WTC11 (cell line): ENCODE measurements at regions not wholly inside any gene's neighbourhood (a gene's known extent, or its start where the extent isn't known, plus 50 kb on each side); places are given as distances from the start of the nearest gene placed in this dataset.

Experiments
- ATAC-seq: fragments of 200-7000 bp; cut with Tn5 transposase; 2 replicates; pipeline ENCODE4 v1.10.0; 2021; ENCODE audit warnings: mild to moderate bottlenecking, moderate library complexity
- CTCF ChIA-PET: fragments of 300-600 bp; sonication (Branson Sonifier 250); formaldehyde crosslinking; loops from one replicate; lab custom pipeline; 2021; ENCODE audit warnings: antibody characterized with exemption; lab: Charles Lee
- POLR2A ChIA-PET: fragments of 350-600 bp; sonication (Branson Sonifier 250); formaldehyde crosslinking; loops from one replicate; lab custom pipeline; 2021; ENCODE audit warnings: antibody characterized with exemption; lab: Charles Lee
- DNase-seq: peaks from one replicate; pipeline ENCODE4 v3.0.0; 2021; ENCODE audit warnings: low spot score
- H3K27ac Mint-ChIP-seq: 2 replicates; pipeline ENCODE4 v1.8.0; 2021; ENCODE audit warnings: mixed read lengths
- H3K27me3 Mint-ChIP-seq: 2 replicates; pipeline ENCODE4 v1.8.0; 2021; ENCODE audit warnings: low read depth, mild to moderate bottlenecking, moderate library complexity, mixed read lengths
- H3K36me3 Mint-ChIP-seq: 2 replicates; pipeline ENCODE4 v1.8.0; 2021; ENCODE audit warnings: mixed read lengths
- H3K4me1 Mint-ChIP-seq: 2 replicates; pipeline ENCODE4 v1.8.0; 2022; ENCODE audit warnings: mixed read lengths
- H3K4me3 Mint-ChIP-seq: 2 replicates; pipeline ENCODE4 v1.8.0; 2021; ENCODE audit warnings: mild to moderate bottlenecking, moderate library complexity, mixed read lengths
- H3K9me3 Mint-ChIP-seq: 2 replicates; pipeline ENCODE4 v1.8.0; 2021; ENCODE audit warnings: mixed read lengths
- E2F5 ChIP-seq: sonication (generic); formaldehyde crosslinking; IDR thresholded peaks from 2 replicates; pipeline ENCODE4 v1.8.1; 2022; ENCODE audit warnings: mild to moderate bottlenecking, moderate library complexity, missing genetic modification reagents
- ETV6 ChIP-seq: sonication (generic); formaldehyde crosslinking; IDR thresholded peaks from 2 replicates; pipeline ENCODE4 v1.8.1; 2022; ENCODE audit warnings: mild to moderate bottlenecking, missing genetic modification reagents
- FOXJ3 ChIP-seq: sonication (generic); formaldehyde crosslinking; IDR thresholded peaks from 2 replicates; pipeline ENCODE4 v1.9.0; 2021; ENCODE audit warnings: missing genetic modification reagents, mild to moderate bottlenecking, borderline replicate concordance
- IRF2 ChIP-seq: sonication (generic); formaldehyde crosslinking; IDR thresholded peaks from 2 replicates; pipeline ENCODE4 v1.8.0; 2022; ENCODE audit warnings: low read depth, missing genetic modification reagents, borderline replicate concordance
- NFYB ChIP-seq: sonication (generic); formaldehyde crosslinking; conservative IDR thresholded peaks from 2 replicates; pipeline ENCODE4 v1.8.0; 2022; ENCODE audit warnings: low read depth, missing genetic modification reagents
- NR1H2 ChIP-seq: sonication (generic); formaldehyde crosslinking; IDR thresholded peaks from 2 replicates; pipeline ENCODE4 v1.9.0; 2021; ENCODE audit warnings: mild to moderate bottlenecking, moderate library complexity, missing genetic modification reagents
- NR3C1 ChIP-seq: sonication (generic); formaldehyde crosslinking; conservative IDR thresholded peaks from 2 replicates; pipeline ENCODE4 v1.8.1; 2023; ENCODE audit warnings: low read depth, mild to moderate bottlenecking, missing genetic modification reagents
- PRRX2 ChIP-seq: fragments of 250-450 bp; sonication (Bioruptor Pico); IDR thresholded peaks from 2 replicates; pipeline ENCODE4 v1.8.0; 2021; ENCODE audit warnings: mild to moderate bottlenecking
- RELA ChIP-seq: sonication (generic); formaldehyde crosslinking; IDR thresholded peaks from 2 replicates; pipeline ENCODE4 v1.8.1; 2022; ENCODE audit warnings: missing genetic modification reagents, mild to moderate bottlenecking, borderline replicate concordance
- TEAD1 ChIP-seq: sonication (generic); formaldehyde crosslinking; IDR thresholded peaks from 2 replicates; pipeline ENCODE4 v1.8.0; 2022; ENCODE audit warnings: mild to moderate bottlenecking, missing genetic modification reagents
- TEAD4 ChIP-seq: sonication (generic); formaldehyde crosslinking; IDR thresholded peaks from 2 replicates; pipeline ENCODE4 v1.8.0; 2022; ENCODE audit warnings: mild to moderate bottlenecking, missing genetic modification reagents
- ZNF121 ChIP-seq: sonication (generic); formaldehyde crosslinking; IDR thresholded peaks from 2 replicates; pipeline ENCODE4 v1.8.0; 2023; ENCODE audit warnings: missing genetic modification reagents
- ZNF281 ChIP-seq: sonication (generic); formaldehyde crosslinking; IDR thresholded peaks from 2 replicates; pipeline ENCODE4 v1.8.0; 2023; ENCODE audit warnings: mild to moderate bottlenecking, missing genetic modification reagents
- ZNF416 ChIP-seq: fragments of 250-450 bp; sonication (Bioruptor Pico); IDR thresholded peaks from 2 replicates; pipeline ENCODE4 v1.9.0; 2021; ENCODE audit warnings: mild to moderate bottlenecking, inconsistent platforms
- ZNF423 ChIP-seq: fragments of 250-450 bp; sonication (Bioruptor Pico); IDR thresholded peaks from 2 replicates; pipeline ENCODE4 v2.1.2; 2022; ENCODE audit warnings: mild to moderate bottlenecking, moderate library complexity
- ZNF532 ChIP-seq: fragments of 250-450 bp; sonication (Bioruptor Pico); IDR thresholded peaks from 2 replicates; pipeline ENCODE4 v1.9.0; 2021; ENCODE audit warnings: mild to moderate bottlenecking, borderline replicate concordance
- TF ChIP-seq, protein P1 (sequence below): sonication (generic); formaldehyde crosslinking; conservative IDR thresholded peaks from 2 replicates; pipeline ENCODE4 v1.8.1; 2022; ENCODE audit warnings: mild to moderate bottlenecking, missing genetic modification reagents
- TF ChIP-seq, protein P2 (sequence below): sonication (generic); formaldehyde crosslinking; IDR thresholded peaks from 2 replicates; pipeline ENCODE4 v1.8.1; 2022; ENCODE audit warnings: low read depth, missing genetic modification reagents, borderline replicate concordance
- TF ChIP-seq, protein P3 (sequence below): fragments of 250-450 bp; sonication (Bioruptor Pico); IDR thresholded peaks from 2 replicates; pipeline ENCODE4 v1.8.0; 2021; ENCODE audit warnings: mild to moderate bottlenecking

DNA sequence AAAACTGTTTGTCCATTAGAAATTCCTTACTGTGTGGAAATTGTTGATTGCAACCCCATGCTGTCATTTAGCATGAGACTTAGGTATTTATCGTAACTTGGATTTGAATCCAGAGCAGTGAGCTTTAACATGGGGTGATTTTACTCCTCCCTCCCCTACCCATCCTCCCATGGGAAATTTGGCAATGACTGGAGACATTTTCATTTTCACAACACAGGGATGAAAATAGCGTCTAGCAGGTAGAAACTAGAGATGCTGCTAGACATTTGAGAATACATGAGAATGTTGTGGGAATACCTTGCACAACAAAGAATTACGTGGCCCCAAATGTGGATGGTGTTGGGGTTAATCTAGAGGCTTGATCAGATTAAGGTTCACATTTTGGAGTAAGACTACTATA, 191.3 kb upstream of the MPDZ start:
- ATAC-seq = no peak
- CTCF ChIA-PET = no interaction called here
- Mint-ChIP-seq H3K27ac (no peak overlapping the region), H3K4me3 (no peak overlapping the region), H3K4me1 (0 out of 2 replicates have a peak, but pooled peaks cover 4% of the 10 kb centered on the region), H3K27me3 (no peaks in the 10 kb centered on the region), H3K9me3 (peaks cover 27% of the 10 kb centered on the region), H3K36me3 (peaks cover 19% of the 10 kb centered on the region)
- POLR2A ChIA-PET = interaction anchor here (0.6 kb wide), 1 partner anchor 31 kb away, joined by 3 read pairs; no protein-coding TSS in a partner anchor
- no peak for TF ChIP-seq ETV6 (CRISPR knock-in tag)
- no peak for DNase-seq

DNA sequence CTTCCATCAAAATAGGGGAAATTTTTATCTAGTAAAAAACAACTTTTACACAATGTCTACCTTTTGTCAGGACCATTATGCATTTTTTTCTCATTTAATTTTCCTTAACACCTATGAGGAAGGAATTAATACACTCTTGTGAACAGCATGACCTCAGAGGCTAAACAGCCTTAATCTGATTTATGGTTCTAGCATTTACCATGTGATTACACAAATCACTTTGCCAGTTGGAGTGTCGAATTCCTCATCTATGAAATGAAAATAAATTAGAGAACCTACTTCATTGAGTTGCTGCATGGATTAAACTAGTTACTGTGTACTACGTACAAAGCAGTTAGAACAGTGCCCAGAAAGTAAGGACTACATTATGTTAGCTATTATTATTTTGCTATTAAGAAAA, 187.7 kb upstream of the MPDZ start:
- no peaks in the 10 kb centered on the region for H3K27me3 Mint-ChIP-seq
- no peak for DNase-seq
- no peak for ATAC-seq
- H3K4me3 Mint-ChIP-seq = no peak overlapping the region
- POLR2A ChIA-PET = interaction anchor here (0.5 kb wide), 1 partner anchor 629 kb away, joined by 3 read pairs; no protein-coding TSS in a partner anchor
- no peak overlapping the region for H3K27ac Mint-ChIP-seq
- H3K36me3 Mint-ChIP-seq = no peaks in the 10 kb centered on the region
- 0 out of 2 replicates have a peak, but pooled peaks cover 4% of the 10 kb centered on the region for H3K4me1 Mint-ChIP-seq
- peaks cover 5% of the 10 kb centered on the region; the same call in 1 of the 2 replicates for H3K9me3 Mint-ChIP-seq
- TF ChIP-seq RELA (CRISPR knock-in tag) (no peak), NR1H2 (no peak)
- TF ChIP-seq, protein P1, sequence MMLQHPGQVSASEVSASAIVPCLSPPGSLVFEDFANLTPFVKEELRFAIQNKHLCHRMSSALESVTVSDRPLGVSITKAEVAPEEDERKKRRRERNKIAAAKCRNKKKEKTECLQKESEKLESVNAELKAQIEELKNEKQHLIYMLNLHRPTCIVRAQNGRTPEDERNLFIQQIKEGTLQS = no peak
- TF ChIP-seq, all 79 proteins: peak for 0
- CTCF ChIA-PET = no interaction called here

- POLR2A ChIA-PET = no interaction called here
- Mint-ChIP-seq H3K27me3 (no peaks in the 10 kb centered on the region), H3K4me3 (no peak overlapping the region), H3K27ac (no peak overlapping the region), H3K4me1 (no peaks in the 10 kb centered on the region), H3K36me3 (no peaks in the 10 kb centered on the region), H3K9me3 (peaks cover 9% of the 10 kb centered on the region)
- CTCF ChIA-PET = no interaction called here
- ATAC-seq (no peak), DNase-seq (no peak)
- TF ChIP-seq, protein P2, sequence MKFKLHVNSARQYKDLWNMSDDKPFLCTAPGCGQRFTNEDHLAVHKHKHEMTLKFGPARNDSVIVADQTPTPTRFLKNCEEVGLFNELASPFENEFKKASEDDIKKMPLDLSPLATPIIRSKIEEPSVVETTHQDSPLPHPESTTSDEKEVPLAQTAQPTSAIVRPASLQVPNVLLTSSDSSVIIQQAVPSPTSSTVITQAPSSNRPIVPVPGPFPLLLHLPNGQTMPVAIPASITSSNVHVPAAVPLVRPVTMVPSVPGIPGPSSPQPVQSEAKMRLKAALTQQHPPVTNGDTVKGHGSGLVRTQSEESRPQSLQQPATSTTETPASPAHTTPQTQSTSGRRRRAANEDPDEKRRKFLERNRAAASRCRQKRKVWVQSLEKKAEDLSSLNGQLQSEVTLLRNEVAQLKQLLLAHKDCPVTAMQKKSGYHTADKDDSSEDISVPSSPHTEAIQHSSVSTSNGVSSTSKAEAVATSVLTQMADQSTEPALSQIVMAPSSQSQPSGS (CRISPR knock-in tag) = no peak
- TF ChIP-seq ZNF416 (CRISPR knock-in tag) (no peak), ZNF281 (CRISPR knock-in tag) (no peak), FOXJ3 (CRISPR knock-in tag) (no peak), ZNF423 (CRISPR knock-in tag) (no peak), NR3C1 (no peak), NFYB (no peak), E2F5 (CRISPR knock-in tag) (no peak), IRF2 (no peak), RELA (CRISPR knock-in tag) (no peak), TEAD1 (CRISPR knock-in tag) (no peak), ZNF532 (no peak), ZNF121 (CRISPR knock-in tag) (no peak), TEAD4 (CRISPR knock-in tag) (no peak), PRRX2 (CRISPR knock-in tag) (no peak)
- TF ChIP-seq, protein P3, sequence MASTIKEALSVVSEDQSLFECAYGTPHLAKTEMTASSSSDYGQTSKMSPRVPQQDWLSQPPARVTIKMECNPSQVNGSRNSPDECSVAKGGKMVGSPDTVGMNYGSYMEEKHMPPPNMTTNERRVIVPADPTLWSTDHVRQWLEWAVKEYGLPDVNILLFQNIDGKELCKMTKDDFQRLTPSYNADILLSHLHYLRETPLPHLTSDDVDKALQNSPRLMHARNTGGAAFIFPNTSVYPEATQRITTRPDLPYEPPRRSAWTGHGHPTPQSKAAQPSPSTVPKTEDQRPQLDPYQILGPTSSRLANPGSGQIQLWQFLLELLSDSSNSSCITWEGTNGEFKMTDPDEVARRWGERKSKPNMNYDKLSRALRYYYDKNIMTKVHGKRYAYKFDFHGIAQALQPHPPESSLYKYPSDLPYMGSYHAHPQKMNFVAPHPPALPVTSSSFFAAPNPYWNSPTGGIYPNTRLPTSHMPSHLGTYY (CRISPR knock-in tag) = no peak
These were observed 182.0 kb upstream of the MPDZ start for GRCh38 chr9:13461414-13461991.
